ENCODE measurements at regions not wholly inside any gene's neighbourhood (a gene's known extent, or its start where the extent isn't known, plus 50 kb on each side); places are given as distances from the start of the nearest gene placed in this dataset.
A peak's percentile ranks its signal among the peaks of the same experiment; 100 is the strongest.

GRCh38 chr13:53207556-53207955 is 178.9 kb downstream of the OLFM4 start:
- no peak for DNase-seq

DNA sequence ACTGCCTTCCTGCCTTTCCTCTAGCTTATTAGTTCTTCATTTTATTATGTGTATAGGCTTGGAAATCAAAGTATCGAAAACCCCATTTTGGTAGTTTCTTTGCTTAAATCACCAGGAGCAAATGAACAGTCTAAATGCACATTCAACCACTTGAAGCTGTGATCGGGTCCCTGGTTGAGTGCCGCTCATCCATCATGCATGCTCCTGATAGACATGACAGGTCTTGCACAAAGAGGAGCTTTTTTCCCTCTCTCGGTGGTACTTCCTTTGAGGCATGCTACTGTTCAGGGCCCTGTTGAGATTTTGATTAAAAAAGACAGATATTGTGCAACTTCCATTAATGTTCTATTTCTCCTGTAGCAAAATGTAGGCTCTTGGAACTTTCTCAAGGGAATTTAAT is 185.8 kb downstream of the OLFM4 start:
- DNase-seq, result no peak

DNA sequence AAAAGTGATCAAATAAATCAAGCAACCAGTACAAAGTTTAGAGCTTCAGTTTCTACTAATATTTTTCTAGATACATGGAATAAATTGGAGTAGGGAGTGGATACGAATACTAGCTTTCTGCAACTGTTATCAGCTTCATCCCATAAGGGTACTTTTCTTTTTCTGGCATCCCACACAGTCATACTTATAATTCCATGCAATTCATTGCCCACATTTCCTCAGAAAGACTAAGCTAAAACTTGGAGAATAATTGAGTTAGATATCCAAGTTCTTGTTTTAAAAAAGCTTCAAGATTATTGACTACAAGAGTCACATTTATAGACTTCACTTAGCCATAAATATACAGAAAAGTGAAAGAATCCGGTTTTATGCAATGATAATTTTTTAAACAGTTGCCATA is 186.9 kb downstream of the OLFM4 start:
- DNase-seq, result no peak

- DNase-seq, result no peak
Observed at GRCh38 chr13:53216773-53217172, 188.2 kb downstream of the OLFM4 start.

- DNase-seq, result no peak
Observed at GRCh38 chr13:53217194-53217593, 188.6 kb downstream of the OLFM4 start.

DNA sequence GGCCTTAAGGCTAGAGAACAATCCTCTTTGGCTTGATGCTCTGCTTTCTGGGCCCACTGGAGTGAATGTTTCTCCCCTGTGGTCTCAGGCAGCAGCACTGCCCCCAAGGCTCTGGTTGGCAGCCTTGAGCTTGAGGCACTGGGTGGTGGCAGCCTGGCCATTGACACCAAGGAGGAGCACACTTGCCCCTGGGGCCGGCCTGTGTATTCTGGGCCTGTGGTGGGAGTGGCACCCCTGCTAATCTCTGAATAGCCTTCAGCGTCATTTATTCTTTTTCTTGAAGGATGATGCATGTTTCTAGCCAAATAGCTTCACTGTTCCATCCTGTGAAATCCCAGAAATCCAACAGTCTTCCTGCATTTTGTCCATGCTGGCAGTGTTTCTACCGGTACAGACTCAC is 191.4 kb downstream of the OLFM4 start:
- DNase-seq, result no peak

DNA sequence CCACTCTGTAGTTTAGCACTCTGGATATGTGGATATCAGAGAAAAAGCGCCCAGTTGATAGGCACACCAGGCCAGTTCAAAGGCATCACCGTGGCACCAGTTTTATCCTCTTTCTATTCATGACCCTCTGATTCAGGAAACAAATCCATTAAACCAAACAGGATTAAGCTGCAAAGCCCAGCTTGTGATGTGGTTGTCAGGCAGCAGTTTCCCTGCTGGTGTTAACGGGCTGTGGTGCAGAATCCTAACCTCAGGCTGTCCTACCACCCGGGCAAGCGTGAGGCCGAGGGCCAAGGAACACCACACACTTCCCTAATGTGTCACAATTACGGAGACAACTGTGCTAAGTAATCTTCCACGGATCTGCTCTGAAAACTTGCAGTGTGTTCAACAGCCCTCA is 209.1 kb downstream of the OLFM4 start:
- no peak for DNase-seq

GRCh38 chr13:53238261-53238660 is 209.6 kb downstream of the OLFM4 start:
- DNase-seq, result no peak

DNA sequence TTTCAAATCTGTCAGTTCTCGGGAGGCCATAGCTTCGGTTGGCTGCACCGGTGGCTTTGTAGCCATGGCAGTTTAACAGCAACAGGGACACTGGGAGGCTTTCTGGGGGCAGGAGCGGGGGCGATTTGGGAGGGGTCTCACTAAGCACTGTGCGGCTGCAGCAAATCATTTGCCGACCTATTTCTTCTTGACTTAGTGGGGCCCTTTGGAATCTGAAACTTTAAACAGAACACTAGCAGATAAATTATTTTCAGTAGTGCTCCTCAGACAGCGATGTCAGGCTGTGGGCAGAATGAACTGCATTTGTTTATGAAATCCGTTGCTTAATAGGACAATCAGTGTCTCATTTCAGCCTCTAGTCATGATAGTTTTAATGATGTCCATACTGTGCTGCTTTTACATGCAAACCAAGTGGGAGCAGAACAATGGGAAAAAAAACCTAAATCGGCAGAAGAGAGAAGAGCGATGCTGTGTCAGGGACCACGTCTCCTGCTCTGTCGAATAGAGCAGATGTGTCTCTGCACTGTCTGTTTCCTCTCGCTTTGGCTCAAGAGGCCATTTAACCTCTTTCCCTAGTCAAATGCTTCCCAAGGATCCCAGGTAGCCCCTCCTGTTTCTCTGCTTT is 211.9 kb downstream of the OLFM4 start:
- no peak for DNase-seq

GRCh38 chr13:53241891-53242348 is 213.3 kb downstream of the OLFM4 start:
- no peak for DNase-seq

- DNase-seq, result no peak
Observed at GRCh38 chr13:53249236-53249635, 220.6 kb downstream of the OLFM4 start.

DNA sequence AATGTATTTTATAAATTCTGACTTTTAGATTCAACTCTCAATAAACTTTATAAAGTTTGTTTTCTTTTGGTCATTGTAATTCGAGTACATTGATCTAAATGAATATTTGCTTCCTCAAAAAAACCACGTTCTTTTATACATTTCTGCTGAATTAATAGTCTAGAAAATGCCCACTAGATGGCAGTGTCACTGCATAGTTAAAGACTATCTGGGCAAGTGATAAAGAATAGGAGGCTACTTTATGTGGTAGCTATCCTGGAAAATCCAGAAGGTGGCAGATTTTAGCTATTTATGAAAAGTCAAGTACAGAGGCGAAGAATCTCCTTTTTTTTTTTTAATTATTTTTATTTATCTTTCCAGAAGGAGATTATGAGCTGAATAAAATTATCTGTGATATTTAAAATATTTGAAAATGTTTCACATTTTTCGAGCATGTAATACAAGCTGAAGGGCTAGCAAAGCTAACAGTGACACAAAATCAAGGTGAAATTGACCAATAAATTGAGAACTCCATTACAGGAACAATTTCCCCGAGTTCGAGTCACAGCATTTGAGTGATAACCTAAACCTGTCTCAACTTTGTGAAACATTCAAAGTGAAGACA is 221.8 kb downstream of the OLFM4 start:
- DNase-seq, result peak; percentile 56 to 78

GRCh38 chr13:53250977-53251376 is 222.4 kb downstream of the OLFM4 start:
- no peak for DNase-seq

DNA sequence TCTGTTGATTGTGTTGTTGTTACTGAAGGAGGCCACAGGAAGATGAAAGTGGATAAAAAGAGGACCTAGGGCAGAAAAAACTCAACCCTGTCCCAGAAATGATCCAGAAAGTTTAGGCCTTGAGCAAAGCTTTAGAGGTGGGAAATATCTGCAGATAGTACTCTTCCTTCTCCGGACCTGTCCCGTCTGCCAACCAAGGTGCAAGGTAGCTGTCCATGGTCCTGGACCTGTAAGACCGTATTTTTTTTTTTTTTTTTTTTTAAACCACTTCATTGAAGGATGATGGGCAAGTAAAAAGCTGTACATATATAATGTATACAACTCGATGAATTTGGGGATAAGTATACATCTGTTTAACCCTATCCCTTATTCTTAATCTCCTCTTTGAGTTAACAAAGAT is 225.9 kb downstream of the OLFM4 start:
- DNase-seq, result no peak

GRCh38 chr13:53255795-53256194 is 227.2 kb downstream of the OLFM4 start:
- no peak for DNase-seq

GRCh38 chr13:53260594-53260993 is 232.0 kb downstream of the OLFM4 start:
- DNase-seq, result no peak

- DNase-seq, result no peak
Observed at GRCh38 chr13:53264751-53265385, 236.3 kb downstream of the OLFM4 start.

DNA sequence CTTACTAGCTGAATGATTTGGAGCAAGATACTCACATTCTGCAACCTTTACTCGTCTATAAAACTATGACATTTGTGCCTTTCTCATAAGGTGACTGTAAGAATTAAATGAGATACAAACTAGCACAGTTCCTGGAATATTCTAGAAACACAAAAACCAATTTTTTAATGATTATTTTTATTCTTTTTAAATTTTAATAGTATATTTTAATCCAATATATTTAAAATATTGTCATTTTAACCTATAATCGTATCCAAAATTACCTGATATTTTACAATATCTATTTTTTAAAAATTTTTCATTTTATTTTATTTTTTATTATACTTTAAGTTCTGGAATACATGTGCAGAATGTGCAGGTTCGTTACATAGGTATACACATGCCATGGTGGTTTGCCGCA is 238.1 kb downstream of the OLFM4 start:
- no peak for DNase-seq

DNA sequence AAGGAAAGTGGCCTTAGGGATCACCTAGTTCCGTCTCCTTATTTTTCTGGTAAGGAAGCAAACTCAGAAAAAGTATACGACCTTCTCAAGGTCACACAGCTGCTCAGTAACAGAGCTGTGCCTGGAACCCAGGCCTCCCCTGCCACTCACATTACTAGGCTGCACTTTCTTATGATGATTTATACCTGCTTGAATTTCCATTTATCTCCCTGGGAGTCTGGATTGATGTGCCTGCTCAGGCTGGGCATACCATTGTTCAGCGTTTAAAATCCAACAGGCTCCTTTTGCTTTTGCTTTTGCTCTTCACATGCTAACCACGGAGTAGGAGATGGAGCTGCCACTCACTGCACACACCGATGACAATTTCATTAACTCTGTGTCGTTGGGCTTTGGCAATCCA is 241.0 kb downstream of the OLFM4 start:
- DNase-seq, result no peak

GRCh38 chr13:53272873-53273272 is 244.3 kb downstream of the OLFM4 start:
- DNase-seq, result no peak

GRCh38 chr13:53276265-53276664 is 247.7 kb downstream of the OLFM4 start:
- no peak for DNase-seq

GRCh38 chr13:53281677-53282076 is 253.1 kb downstream of the OLFM4 start:
- no peak for DNase-seq

GRCh38 chr13:53285896-53286430 is 257.4 kb downstream of the OLFM4 start:
- DNase-seq, result no peak

DNA sequence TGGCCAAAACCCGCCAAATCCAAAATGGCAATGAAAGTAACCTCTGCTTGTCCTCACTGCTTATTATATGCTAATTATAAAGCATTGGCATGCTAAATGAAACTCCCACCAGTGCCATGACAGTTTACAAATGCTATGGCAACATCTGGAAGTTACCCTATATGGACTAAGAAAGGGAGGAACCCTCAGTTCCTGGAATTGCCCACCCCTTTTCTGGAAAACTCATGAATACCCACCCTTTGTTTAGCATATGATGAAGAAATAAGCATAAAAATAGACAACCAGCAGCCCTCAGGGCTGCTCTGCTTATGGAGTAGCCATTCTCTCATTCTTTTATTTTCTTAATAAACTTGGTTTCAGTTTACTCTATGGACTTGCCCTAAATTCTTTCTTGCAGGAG is 269.8 kb downstream of the OLFM4 start:
- no peak for DNase-seq
